HCEC 1CT (cell line): ENCODE measurements at regions not wholly inside any gene's neighbourhood (a gene's known extent, or its start where the extent isn't known, plus 50 kb on each side); places are given as distances from the start of the nearest gene placed in this dataset.
"Not testable (repeated sequence)": the region's sequence is repeated elsewhere in the genome, so short reads cannot be mapped to it uniquely, and the experiment has no call there.

Experiments
- DNase-seq: peaks from one replicate; pipeline ENCODE4 v3.0.0-alpha.2; 2017

DNA sequence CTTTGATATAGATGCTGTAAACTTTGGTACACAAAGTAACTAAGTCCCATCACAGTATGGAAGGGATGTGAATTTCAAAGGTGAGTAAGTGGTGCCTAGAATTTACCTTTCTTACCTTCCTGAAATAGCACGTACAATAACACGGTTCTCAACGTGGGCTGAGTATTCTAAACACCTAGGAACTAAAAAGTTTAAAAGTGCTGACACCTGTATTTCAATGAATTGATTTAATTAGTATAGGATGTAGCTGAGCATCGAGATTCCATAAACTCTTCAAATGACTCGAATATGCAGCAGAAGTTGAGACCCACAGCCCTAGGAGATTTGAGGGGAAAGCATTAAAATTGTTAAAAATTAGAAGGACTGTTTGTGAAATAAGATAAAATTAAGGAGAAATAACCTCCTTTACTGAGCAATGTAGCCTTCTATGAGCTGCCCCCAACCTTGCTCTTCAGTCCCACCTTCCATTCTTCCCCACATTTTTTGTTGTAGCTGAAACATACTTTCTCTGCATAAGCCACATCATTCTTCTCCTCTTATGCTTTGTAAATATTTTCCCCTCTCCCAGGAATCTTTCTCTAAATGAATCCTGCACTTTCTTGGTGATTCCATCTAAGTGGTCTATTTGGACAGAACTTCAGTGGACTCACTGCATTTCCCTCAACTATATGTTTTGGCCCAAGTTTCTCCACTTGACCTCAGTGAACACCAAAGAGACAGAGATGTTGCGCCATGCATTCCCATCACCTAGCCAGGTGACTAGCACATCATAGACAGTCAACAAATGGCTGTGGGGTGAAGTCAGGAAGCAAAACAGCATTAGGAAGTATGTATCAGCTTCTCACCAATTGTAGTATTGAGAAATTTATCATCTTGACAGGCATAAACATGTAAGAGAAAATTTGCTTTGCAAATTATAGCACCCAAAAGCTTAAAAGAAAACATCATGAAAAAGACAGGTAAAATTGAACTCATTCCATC, 156.5 kb upstream of the TAS2R1 start:
- DNase-seq, result no peak

DNA sequence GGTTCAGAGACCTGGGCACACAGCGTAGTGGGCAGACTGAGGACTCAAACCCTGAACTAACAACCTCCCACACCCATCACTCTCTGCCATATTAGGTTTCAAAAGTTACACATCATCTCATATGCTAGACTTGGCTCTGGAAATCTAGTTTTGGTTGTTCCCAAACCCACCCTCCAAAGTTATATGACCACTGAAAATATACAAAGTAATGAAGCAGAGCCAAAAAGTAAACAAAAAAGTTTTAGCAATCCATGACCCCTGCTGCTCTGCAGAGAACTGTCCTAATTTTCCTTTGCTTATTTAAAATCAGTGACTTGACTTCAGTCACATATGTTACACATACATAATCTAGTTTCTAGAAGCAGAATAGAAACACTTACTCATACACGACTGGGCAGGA, 155.6 kb upstream of the TAS2R1 start:
- no peak for DNase-seq

DNA sequence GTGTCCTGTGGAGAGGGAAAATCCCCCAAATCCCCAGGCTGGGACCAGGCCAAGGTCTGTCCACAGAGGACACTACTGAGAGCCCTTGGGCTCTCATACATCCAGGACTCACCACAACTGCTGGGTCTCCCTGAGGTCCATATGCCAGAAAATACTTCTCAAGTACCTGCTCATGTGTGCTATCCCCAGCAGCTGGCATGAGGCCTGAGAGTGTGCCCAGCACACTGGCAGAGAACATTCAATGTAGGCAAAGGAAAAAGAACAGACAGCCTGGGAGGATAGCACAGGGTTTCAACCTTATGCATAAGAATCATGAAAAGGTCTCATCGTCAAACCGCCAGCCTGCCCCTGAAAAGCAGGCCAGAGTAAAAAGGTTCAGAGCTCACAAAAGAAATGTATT, 154.1 kb upstream of the TAS2R1 start:
- DNase-seq, result no peak

DNA sequence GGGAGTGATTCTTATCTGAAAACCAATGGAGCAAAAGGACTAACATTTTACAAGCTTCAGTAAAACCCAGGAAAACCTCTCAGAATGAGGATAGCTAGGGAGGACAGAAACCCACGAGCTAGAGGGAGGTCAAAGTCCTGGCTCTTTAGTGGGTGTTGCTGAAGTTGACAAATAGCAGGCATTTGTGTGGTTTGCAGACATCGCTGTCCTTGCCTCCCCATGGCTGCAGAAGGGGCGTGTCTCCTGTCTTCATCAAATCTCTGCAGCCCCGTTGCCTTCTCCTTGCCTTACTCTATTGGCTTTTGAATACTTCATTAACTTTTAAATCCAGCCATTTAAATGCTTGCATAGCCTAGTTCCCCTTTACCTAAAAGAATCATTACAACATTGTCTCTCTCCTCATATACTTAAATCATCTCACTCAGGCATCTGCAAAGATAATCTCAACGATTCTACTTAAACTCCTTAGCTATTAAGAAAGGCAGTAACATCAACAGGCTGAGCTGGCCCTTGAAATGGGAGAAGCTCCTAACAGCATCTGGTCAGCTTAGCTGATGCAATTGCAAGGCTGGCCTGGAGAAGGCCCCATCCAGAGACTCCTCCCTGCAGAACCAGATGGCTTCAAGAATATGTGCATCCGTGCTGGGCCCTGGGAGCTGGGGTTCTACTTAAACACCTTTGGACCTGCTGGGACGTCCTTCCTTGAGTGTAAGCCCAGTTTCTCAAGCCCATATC, 152.8 kb upstream of the TAS2R1 start:
- no peak for DNase-seq

DNA sequence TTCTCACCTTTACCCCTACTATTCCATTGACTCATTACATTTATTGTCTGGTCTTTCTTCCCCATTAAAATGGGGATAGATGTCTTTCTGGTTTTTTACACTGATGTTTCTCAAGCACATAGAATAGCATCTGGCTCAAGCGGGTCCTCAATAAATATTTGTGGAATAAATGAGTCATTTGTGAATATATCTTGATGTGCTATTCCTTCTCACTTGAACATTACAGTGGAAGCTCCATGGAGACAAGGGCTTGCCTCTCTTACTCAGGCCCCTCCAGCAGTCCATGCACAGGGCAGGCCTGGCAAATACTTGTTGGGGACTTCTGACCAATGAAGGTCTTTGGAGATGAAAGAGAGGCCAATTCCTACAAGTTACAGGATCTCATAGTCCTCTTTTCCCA, 151.7 kb upstream of the TAS2R1 start:
- no peak for DNase-seq

DNA sequence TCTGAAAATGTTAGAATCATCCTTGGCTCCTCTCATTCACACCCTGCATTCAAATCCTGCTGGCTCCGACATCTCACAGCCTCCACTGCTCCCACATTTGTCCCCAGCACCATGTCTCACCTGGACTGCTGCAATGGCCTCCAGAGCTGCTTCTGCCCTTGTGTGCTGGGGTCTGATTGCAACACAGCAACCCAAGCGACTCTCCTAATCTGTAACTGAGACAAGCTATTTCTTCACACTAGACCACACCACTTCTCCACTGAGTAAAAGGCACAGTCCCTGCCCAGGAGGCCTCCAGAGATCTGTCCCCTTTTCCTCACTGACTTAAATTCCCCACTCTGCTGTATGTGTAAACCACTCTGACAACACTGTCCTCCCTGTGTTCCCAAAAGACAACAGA, 151.1 kb upstream of the TAS2R1 start:
- DNase-seq, result no peak

DNA sequence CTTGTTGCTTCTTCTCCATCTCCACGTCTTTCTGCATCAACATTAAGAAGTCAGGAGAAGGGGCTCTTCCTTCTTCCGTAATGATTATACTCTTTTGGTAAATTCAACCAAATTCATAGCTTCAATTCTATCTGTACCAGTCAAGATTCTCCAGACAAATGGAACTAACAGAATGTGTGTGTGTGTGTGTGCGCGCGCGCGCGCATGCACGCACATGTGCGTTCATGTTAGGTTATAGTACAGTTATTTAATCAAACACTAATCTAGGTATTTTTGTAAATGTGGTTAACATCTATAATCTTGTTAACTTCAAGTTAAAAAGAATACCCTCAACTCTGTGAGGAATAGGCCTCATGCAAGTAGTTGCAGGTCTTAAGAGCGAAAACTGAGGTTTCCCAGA, 150.3 kb upstream of the TAS2R1 start:
- DNase-seq, result no peak

DNA sequence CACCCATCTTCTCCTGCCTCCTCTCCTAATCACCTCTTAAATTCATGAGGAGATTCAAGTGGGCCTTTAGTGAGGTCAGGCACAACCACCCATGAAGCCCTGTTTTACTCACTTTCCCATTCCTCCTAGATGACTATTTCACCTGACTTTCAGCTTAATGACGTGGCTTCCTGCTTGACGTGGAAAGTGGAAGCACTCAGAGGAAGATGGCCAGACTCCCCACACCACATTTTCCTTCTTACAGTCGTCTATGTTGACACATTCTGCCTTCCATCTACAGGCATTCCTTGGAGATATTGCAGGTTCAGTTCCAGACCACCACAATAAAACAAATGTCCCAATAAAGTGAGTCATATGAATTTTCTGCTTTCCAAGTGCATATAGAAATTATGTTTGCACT, 146.4 kb upstream of the TAS2R1 start:
- no peak for DNase-seq

DNA sequence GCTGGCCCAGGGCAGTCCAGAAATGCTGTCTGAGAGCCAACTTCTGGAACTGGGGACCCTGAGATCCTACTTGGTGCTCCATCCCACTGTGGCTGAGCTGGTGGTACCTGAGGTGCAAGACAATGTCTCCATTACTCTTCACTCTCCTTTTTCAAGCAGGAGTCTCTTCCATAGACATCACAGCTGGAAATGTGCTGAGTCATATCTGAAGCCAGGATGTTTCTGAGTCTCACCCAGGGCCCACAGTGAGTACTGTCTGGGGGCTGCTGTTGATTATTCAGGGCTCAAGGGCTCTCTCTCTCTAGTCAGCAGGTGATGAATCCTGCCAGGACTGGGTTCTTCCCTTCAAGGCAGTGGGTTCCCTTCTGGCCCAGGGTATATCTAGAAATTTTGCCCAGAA, 145.2 kb upstream of the TAS2R1 start:
- no peak for DNase-seq

DNA sequence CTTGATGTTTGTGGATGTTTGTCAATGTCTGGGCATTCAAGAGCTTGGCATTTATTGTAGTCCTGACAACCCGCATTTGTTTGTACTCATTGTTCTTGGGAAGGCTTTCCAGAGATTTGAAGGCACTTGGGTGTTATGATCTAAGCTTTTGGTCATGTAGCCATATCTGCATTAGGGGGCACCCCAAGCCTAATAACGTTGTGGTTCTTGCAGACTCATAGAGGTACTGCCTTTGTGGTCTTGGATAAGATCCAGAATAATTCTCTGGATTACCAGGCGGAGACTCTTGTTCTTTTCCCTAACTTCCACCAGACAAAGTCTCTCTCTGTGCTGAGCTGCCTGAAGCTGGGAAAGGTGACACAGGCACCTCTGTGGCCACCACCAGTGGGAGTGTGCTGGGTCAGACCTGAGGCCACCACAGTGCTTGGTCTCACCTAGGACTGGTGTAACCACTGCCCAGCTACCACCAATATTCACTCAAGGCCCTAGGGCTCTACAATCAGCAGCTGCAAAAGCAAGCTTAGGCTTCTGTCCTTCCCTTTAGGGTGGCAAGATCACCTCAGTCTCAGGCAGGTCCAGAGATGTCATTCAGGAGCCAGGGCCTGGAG, 144.4 kb upstream of the TAS2R1 start:
- DNase-seq, result peak; percentile 6

DNA sequence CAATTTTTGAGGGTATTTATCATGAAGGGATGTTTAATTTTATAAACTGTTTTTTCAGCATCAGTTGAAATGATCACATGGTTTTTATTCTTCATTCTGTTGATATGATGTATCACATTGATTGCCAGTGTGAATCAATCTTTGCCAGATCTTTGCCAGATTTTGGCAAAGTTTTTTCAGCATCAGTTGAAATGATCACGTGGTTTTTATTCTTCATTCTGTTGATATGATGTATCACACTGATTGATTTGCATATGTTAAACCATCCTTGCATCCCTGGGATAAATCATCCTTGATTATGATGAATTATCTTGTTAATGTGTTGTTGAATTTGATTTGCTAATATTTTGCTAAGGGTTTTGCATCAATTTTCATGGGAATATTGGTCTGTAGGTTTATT, 140.9 kb upstream of the TAS2R1 start:
- no peak for DNase-seq

DNA sequence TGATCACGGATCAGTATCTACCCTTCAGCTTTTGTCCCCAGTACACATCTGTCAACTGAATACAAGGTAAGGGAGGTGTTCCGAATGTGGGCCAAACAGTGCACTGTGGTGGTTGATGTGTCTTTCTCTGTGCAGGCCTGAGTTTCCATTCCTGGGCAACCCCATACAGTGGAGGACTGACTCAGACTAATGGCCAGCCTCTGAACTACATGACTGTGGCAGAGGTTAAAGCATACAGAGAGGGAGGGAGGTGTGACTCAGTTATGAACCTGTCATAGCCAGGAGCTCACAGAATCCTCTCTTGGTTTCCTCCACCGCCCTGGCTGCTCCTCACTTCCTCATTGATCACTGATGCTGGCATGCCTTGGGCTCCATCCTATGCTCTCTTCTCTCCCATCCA, 136.4 kb upstream of the TAS2R1 start:
- peak; percentile 7 for DNase-seq

DNA sequence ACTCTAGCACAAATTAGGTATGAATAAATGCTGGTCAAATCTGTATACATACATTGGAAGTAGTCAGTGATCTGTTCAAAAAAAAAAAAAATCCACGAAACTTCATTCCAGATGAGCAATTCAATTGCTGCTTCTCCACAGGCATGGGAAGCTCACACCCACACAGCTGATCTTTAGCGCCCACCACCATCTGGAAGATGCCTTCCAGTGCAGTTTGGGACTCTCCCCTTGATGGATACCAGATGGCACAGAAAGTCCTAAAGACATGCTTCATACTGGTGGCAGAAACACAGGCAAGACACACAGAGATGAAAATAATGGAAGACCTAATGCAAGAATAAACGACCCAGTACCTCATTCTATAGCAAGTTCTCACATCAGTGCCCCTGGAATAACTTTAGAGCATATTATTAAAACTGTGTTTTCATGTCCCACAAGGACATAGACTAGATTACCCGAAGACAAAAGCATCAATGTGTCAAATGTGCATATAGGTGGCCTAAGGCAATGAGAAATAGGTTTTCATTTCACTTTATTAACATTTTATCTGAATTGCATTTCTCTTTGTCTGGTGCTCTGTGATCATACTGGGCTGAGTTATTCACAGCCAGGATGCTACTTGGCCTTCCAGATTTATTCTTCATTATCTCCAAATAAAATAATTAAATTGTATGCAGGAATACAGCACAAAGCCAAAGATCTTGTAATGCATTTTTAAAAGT, 135.4 kb upstream of the TAS2R1 start:
- no peak for DNase-seq

DNA sequence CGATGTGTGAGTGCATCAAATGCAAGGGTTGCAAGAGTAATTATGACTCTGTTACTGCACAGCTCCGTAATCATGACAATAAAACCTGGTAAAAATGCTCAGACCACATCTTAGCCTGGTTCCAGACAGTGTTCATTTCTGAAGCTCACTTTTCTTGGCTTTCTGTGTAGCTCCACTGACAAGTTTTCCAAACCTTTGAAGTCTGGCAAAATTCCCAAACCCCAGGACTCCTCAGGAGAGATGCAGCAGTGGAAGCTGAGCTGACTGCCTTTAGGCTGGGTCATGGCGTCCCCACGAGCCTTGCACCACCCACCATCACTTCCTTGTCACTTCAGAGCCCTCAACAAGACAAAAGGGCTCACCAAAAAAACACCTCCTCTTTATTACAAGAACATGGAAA, 131.6 kb upstream of the TAS2R1 start:
- DNase-seq, result no peak

DNA sequence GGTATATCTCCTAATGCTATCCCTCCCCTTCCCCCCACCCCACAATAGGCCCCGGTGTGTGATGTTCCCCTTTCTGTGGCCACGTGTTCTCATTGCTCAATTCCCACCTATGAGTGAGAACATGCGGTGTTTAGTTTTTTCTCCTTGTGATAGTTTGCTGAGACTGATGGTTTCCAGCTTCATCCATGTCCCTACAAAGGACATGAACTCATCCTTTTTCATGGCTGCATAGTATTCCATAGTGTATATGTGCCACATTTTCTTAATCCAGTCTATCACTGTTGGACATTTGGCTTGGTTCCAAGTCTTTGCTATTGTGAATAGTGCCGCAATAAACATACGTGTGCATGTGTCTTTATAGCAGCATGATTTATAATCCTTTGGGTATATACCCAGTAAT, 122.5 kb upstream of the TAS2R1 start:
- DNase-seq, result not testable (repeated sequence)

DNA sequence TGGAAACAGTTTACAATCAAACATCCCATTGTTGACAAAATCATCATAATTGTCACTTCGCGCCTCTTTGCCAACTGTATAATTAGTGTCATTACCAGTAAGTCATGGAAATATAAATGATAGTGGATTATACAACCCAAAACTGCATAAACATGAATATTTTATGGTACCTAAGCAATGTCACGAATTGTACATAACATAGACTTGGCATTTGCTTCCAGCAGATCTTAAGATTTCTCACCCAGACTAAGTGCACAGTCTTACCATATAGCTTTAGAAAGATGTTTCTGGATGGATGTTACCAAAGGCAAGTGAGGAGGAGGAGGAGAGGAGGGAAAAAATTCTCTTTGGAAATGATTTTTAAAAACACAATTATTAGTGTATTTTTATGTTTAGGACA, 113.4 kb upstream of the TAS2R1 start:
- DNase-seq, result no peak

DNA sequence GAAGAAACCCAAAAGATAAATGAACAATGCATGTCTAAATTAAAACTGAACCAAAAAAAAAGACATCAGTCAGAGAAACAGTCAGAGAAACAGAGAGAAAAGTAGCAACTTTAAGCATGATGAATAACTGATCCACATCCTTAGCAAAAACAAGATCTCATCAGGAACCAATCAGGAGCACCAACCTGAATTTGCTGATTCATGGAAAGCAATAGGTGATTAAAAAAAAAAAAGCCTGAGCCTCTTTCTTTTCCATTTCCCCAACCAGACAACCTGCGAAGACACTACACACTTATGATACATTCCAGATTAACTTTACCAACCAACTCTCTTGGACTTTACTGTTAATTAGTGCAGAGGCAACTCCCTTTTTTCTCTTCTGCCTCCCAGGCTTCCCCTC, 112.7 kb upstream of the TAS2R1 start:
- DNase-seq, result no peak

DNA sequence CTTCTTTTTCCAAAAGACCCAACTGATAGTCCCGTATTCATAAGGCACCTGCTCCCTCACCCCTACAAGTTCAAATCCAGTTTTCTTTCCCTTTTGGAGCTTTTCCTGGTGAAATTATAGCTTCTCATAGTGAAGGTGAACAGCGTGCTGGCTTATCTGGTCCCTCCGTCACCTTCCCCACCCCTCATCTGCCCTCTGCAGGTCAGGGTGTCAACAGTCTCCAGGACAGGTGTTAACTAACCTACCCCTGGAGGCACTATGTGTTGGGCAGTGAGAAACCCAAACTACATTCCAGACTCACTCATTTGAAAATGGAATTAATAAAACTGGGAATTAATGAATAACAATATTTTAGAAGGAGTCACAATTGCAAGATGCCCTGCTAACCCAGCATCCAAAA, 109.0 kb upstream of the TAS2R1 start:
- DNase-seq, result no peak

DNA sequence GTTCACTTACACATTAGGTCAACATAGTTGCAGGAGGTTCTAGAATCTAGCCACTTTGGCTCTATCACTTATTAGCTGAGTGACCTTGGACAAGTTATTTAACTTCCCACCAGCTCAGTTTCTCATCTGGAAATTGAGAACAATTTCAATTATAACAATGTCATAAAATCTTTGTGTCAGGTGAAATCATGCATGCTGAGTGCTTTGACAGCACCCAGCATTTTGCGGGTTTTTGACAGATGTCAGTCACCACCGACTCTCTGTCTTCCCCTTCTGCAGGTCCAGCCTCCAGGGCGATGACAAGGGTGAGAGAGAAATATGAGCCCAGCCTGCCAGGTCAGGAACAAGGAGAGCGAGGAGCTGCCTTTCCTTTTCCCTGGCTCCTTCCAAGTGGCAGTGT, 107.1 kb upstream of the TAS2R1 start:
- no peak for DNase-seq

DNA sequence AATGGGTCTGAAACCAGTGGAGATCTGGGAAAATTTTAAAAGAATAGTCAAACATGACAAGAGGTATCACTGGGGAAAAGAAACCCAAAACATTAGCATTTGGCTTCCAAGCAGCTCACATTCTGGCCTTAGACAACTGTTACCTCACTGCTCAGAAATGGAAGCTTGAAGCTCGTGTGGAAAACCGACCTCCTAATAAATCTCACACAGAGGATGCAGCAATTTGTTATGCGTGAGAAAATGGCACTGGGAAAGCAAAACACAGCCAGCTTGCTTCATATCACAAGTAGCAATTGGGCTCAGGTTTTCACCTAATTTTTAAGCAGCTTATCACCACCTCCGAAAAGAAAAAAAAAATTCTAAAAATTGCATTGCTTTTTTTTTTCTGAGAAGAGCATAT, 103.3 kb upstream of the TAS2R1 start:
- DNase-seq, result no peak

DNA sequence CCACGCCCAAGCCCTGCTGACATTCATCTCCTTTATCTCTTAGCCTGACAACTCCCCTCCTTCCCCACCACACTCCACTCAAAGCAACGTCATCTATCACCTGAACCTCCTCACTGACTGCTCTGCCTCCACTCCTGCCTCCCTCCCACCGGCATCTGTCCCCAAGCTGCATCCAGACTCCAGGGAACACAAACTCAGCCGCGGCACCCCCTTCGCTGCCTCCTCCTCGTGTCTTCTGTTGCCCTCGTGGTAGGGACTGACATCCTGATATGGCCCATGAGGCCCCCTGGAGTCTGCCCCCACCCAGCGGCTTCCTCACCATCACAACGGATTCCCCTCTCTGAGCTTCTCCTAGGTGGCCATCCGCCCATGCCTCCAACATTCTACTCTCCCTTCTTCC, 101.0 kb upstream of the TAS2R1 start:
- DNase-seq, result no peak

DNA sequence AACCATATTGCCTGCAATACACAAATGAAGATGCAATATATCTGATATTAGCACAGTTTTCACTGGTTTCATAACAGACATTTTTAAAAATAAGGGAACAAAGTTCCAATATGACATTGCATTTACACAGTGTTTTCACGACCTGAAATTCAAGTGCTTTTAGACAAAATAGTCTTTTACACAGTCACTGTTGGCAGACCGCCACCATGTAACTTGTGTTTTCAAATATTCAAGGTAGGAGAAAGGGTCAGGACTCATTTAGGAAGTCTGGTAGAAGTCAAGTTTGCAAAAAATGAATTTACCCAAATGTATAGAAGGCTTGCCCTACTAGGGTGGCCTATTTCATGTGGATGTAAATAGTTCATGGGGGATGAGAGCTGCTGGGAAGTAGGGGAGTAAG, 98.1 kb upstream of the TAS2R1 start:
- DNase-seq, result no peak

DNA sequence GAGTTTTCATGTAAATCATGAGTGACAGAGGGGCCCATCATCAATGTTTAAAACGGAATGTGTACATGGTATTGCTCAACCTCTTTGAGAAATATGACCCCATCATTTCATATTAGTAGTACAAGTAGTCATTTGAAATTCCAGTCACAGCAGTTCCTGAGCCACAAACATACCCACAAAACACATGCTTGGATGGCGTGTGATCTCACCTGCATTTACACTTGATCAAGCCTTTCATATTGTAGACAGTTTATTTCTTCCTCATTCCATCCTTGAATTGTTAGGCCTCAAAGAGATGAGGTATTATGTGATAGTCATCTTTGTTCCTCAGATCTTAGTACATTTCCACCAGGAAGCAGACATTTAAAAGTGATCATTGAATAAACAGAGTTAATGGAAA, 96.8 kb upstream of the TAS2R1 start:
- no peak for DNase-seq
